ENCODE measurements at regions not wholly inside any gene's neighbourhood (a gene's known extent, or its start where the extent isn't known, plus 50 kb on each side); places are given as distances from the start of the nearest gene placed in this dataset.
"Not testable (repeated sequence)": the region's sequence is repeated elsewhere in the genome, so short reads cannot be mapped to it uniquely, and the experiment has no call there.

- intact Hi-C loops (cut with micrococcal nuclease; ENCODE audit: unreplicated experiment) (no loop called here), in situ Hi-C loops (cut with HindIII; ENCODE audit: low pct_unique_long_range_greater_than_20kb, low sequenced_read_pairs) (no loop called here)
- Histone ChIP-seq H3K27me3 (ENCODE audit: control insufficient read depth, insufficient read depth, low read length) (no peaks in the 10 kb centered on the region), H3K4me3 (ENCODE audit: low read depth in 2 of 2, low read length in 2 of 2) (no peak overlapping the region), H3K4me1 (ENCODE audit: control insufficient read depth, insufficient read depth, low read length) (no peaks in the 10 kb centered on the region), H3K9me3 (ENCODE audit: control insufficient read depth, insufficient read depth, low read depth, low read length) (no peaks in the 10 kb centered on the region), H3K36me3 (ENCODE audit: control insufficient read depth, insufficient read depth, low read length) (no peaks in the 10 kb centered on the region), H3K27ac (ENCODE audit: low read length) (no peak overlapping the region)
- DNase-seq (ENCODE audit: low read depth, low spot score) (no peak), ATAC-seq (no peak)
- POLR2A ChIA-PET: no interaction called here
- no peak for TF ChIP-seq SIN3A (IDR thresholded peaks at IDR 0.05; ENCODE audit: borderline replicate concordance, insufficient read depth, low read depth, low read length)
- no peak for TF ChIP-seq TCF7L2 (IDR thresholded peaks at IDR 0.05; ENCODE audit: low read depth, low read length)
- TF ChIP-seq POLR2AphosphoS5 (IDR thresholded peaks at IDR 0.05; ENCODE audit: low read depth, low read length): no peak
- BruUV-seq (replicated peaks): no TSS peak
- CTCF ChIA-PET: no interaction called here
These were observed 526.7 kb downstream of the PCDH7 start for GRCh38 chr4:31246856-31247255.

- BruUV-seq (replicated peaks): no TSS peak
- H3K27me3 ChIP-seq (ENCODE audit: control insufficient read depth, insufficient read depth, low read length): no peaks in the 10 kb centered on the region
- no peaks in the 10 kb centered on the region for H3K9me3 ChIP-seq (ENCODE audit: control insufficient read depth, insufficient read depth, low read depth, low read length)
- H3K36me3 ChIP-seq (ENCODE audit: control insufficient read depth, insufficient read depth, low read length): no peaks in the 10 kb centered on the region
- intact Hi-C loops (cut with micrococcal nuclease; ENCODE audit: unreplicated experiment): no loop called here
- in situ Hi-C loops (cut with HindIII; ENCODE audit: low pct_unique_long_range_greater_than_20kb, low sequenced_read_pairs): no loop called here
- no peaks in the 10 kb centered on the region for H3K4me1 ChIP-seq (ENCODE audit: control insufficient read depth, insufficient read depth, low read length)
- no peak for ATAC-seq
- H3K27ac ChIP-seq (ENCODE audit: low read length): no peak overlapping the region
- CTCF ChIA-PET: no interaction called here
- TF ChIP-seq POLR2AphosphoS5 (IDR thresholded peaks at IDR 0.05; ENCODE audit: low read depth, low read length) (no peak), TCF7L2 (IDR thresholded peaks at IDR 0.05; ENCODE audit: low read depth, low read length) (no peak), SIN3A (IDR thresholded peaks at IDR 0.05; ENCODE audit: borderline replicate concordance, insufficient read depth, low read depth, low read length) (no peak), CTCF (IDR thresholded peaks at IDR 0.05) (no peak), REST (IDR thresholded peaks at IDR 0.05; ENCODE audit: insufficient read depth in 1 of 2, low read depth in 2 of 2, low read length in 1 of 2) (no peak)
- DNase-seq (ENCODE audit: low read depth, low spot score): no peak
- POLR2A ChIA-PET: no interaction called here
- no peak overlapping the region for H3K4me3 ChIP-seq (ENCODE audit: low read depth in 2 of 2, low read length in 2 of 2)
These were observed 539.0 kb downstream of the PCDH7 start for GRCh38 chr4:31259119-31259518.

- ATAC-seq (no peak), DNase-seq (ENCODE audit: low read depth, low spot score) (no peak)
- CTCF ChIA-PET: no interaction called here
- Histone ChIP-seq H3K4me1 (ENCODE audit: control insufficient read depth, insufficient read depth, low read length) (no peaks in the 10 kb centered on the region), H3K4me3 (ENCODE audit: low read depth in 2 of 2, low read length in 2 of 2) (no peak overlapping the region), H3K9me3 (ENCODE audit: control insufficient read depth, insufficient read depth, low read depth, low read length) (no peaks in the 10 kb centered on the region), H3K27ac (ENCODE audit: low read length) (no peak overlapping the region), H3K27me3 (ENCODE audit: control insufficient read depth, insufficient read depth, low read length) (no peaks in the 10 kb centered on the region), H3K36me3 (ENCODE audit: control insufficient read depth, insufficient read depth, low read length) (no peaks in the 10 kb centered on the region)
- intact Hi-C loops (cut with micrococcal nuclease; ENCODE audit: unreplicated experiment) (no loop called here), in situ Hi-C loops (cut with HindIII; ENCODE audit: low pct_unique_long_range_greater_than_20kb, low sequenced_read_pairs) (no loop called here)
- POLR2A ChIA-PET: no interaction called here
- no peak for TF ChIP-seq SIN3A (IDR thresholded peaks at IDR 0.05; ENCODE audit: borderline replicate concordance, insufficient read depth, low read depth, low read length)
- no peak for TF ChIP-seq CTCF (IDR thresholded peaks at IDR 0.05)
- TF ChIP-seq TCF7L2 (IDR thresholded peaks at IDR 0.05; ENCODE audit: low read depth, low read length): no peak
- TF ChIP-seq REST (IDR thresholded peaks at IDR 0.05; ENCODE audit: insufficient read depth in 1 of 2, low read depth in 2 of 2, low read length in 1 of 2): no peak
- no peak for TF ChIP-seq POLR2AphosphoS5 (IDR thresholded peaks at IDR 0.05; ENCODE audit: low read depth, low read length)
- BruUV-seq (replicated peaks): no TSS peak
These were observed 541.5 kb downstream of the PCDH7 start for GRCh38 chr4:31261632-31262031.

- H3K9me3 ChIP-seq (ENCODE audit: control insufficient read depth, insufficient read depth, low read depth, low read length); H3K4me1 ChIP-seq (ENCODE audit: control insufficient read depth, insufficient read depth, low read length); in situ Hi-C loops (cut with HindIII; ENCODE audit: low pct_unique_long_range_greater_than_20kb, low sequenced_read_pairs); H3K36me3 ChIP-seq (ENCODE audit: control insufficient read depth, insufficient read depth, low read length); H3K4me3 ChIP-seq (ENCODE audit: low read depth in 2 of 2, low read length in 2 of 2); intact Hi-C loops (cut with micrococcal nuclease; ENCODE audit: unreplicated experiment); CTCF ChIA-PET; DNase-seq (ENCODE audit: low read depth, low spot score); BruUV-seq (replicated peaks); H3K27ac ChIP-seq (ENCODE audit: low read length); ATAC-seq; H3K27me3 ChIP-seq (ENCODE audit: control insufficient read depth, insufficient read depth, low read length): not testable (repeated sequence)
- POLR2A ChIA-PET: interaction anchor here (0.7 kb wide), 1 partner anchor 193 kb away, joined by 3 read pairs; no protein-coding TSS in a partner anchor
These were observed 545.9 kb downstream of the PCDH7 start for GRCh38 chr4:31266094-31266493.

Measured in Panc1 (cell line).